ENCODE measurements at regions not wholly inside any gene's neighbourhood (a gene's known extent, or its start where the extent isn't known, plus 50 kb on each side); places are given as distances from the start of the nearest gene placed in this dataset.

DNA sequence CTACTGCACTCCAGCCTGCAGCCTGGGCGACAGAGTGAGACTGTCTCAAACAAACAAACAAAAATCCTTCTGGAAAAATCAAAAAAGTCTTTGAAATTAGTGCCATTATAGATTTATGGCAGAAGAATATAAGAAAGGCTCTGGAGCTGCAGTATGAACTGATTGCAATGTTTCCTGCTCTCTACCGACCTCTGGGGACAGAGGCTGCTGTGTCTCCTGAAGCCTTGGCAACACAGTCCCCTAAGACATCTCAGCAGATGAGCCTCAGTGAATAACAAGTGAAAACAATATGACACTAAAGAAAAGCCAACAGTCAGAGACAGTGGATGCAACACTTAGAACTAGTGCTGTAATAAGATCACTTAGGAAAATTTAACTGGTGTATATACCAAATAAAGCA, 494.9 kb upstream of the LRATD1 start:
- Histone ChIP-seq H3K27ac (replicated peaks) (no peak overlapping the region), H3K27me3 (ENCODE audit: insufficient read depth, poor library complexity, severe bottlenecking) (no peaks in the 10 kb centered on the region), H3K4me3 (replicated peaks; ENCODE audit: insufficient read depth, low read length) (no peak overlapping the region)
- TF ChIP-seq SPI1 (IDR thresholded peaks at IDR 0.05; ENCODE audit: borderline replicate concordance, low read depth) = no peak
- TF ChIP-seq POLR2AphosphoS5 (IDR thresholded peaks at IDR 0.05; ENCODE audit: low read depth) = no peak
- TF ChIP-seq, protein P1, sequence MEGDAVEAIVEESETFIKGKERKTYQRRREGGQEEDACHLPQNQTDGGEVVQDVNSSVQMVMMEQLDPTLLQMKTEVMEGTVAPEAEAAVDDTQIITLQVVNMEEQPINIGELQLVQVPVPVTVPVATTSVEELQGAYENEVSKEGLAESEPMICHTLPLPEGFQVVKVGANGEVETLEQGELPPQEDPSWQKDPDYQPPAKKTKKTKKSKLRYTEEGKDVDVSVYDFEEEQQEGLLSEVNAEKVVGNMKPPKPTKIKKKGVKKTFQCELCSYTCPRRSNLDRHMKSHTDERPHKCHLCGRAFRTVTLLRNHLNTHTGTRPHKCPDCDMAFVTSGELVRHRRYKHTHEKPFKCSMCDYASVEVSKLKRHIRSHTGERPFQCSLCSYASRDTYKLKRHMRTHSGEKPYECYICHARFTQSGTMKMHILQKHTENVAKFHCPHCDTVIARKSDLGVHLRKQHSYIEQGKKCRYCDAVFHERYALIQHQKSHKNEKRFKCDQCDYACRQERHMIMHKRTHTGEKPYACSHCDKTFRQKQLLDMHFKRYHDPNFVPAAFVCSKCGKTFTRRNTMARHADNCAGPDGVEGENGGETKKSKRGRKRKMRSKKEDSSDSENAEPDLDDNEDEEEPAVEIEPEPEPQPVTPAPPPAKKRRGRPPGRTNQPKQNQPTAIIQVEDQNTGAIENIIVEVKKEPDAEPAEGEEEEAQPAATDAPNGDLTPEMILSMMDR (IDR thresholded peaks at IDR 0.05; ENCODE audit: insufficient read depth, low read length) = no peak
- no peak for TF ChIP-seq GABPA (IDR thresholded peaks at IDR 0.05; ENCODE audit: low read depth)
- TF ChIP-seq, protein P2, sequence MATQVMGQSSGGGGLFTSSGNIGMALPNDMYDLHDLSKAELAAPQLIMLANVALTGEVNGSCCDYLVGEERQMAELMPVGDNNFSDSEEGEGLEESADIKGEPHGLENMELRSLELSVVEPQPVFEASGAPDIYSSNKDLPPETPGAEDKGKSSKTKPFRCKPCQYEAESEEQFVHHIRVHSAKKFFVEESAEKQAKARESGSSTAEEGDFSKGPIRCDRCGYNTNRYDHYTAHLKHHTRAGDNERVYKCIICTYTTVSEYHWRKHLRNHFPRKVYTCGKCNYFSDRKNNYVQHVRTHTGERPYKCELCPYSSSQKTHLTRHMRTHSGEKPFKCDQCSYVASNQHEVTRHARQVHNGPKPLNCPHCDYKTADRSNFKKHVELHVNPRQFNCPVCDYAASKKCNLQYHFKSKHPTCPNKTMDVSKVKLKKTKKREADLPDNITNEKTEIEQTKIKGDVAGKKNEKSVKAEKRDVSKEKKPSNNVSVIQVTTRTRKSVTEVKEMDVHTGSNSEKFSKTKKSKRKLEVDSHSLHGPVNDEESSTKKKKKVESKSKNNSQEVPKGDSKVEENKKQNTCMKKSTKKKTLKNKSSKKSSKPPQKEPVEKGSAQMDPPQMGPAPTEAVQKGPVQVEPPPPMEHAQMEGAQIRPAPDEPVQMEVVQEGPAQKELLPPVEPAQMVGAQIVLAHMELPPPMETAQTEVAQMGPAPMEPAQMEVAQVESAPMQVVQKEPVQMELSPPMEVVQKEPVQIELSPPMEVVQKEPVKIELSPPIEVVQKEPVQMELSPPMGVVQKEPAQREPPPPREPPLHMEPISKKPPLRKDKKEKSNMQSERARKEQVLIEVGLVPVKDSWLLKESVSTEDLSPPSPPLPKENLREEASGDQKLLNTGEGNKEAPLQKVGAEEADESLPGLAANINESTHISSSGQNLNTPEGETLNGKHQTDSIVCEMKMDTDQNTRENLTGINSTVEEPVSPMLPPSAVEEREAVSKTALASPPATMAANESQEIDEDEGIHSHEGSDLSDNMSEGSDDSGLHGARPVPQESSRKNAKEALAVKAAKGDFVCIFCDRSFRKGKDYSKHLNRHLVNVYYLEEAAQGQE (IDR thresholded peaks at IDR 0.05; ENCODE audit: insufficient replicate concordance, low read depth) = no peak
- DNase-seq (ENCODE audit: low read depth in 1 of 2, low spot score in 1 of 2) = no peak

DNA sequence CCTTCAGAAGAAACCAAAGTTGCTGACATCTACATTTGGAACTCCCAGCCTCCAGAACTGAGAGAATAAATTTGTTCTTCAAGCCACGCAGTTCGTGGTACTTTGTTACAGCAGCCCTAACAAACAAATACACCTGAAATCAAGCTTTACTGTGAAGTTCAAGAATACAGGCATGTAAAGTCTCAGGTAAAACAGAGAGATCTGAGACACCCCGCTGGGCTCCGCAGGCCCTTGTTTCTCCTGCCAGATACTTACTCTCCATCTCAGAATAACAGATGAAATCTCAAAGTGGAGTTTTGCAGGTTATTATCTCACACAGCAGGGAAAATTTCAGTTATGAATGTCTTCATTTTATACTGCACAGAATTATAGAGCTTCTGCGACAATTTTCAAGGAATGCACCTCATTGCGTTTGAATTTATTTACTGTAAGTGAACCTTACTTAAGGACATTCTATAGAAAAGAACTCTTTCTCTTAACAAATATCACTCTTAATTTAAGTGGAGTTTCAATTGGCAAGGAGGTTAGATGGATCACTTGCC, 492.4 kb upstream of the LRATD1 start:
- TF ChIP-seq, protein P1 (IDR thresholded peaks at IDR 0.05; ENCODE audit: insufficient read depth, low read length) = no peak
- TF ChIP-seq, protein P2 (IDR thresholded peaks at IDR 0.05; ENCODE audit: insufficient replicate concordance, low read depth) = no peak
- TF ChIP-seq GABPA (IDR thresholded peaks at IDR 0.05; ENCODE audit: low read depth) = no peak
- TF ChIP-seq SPI1 (IDR thresholded peaks at IDR 0.05; ENCODE audit: borderline replicate concordance, low read depth) = no peak
- TF ChIP-seq POLR2AphosphoS5 (IDR thresholded peaks at IDR 0.05; ENCODE audit: low read depth) = no peak
- DNase-seq (ENCODE audit: low read depth in 1 of 2, low spot score in 1 of 2) = no peak
- no peak overlapping the region for H3K4me3 ChIP-seq (replicated peaks; ENCODE audit: insufficient read depth, low read length)
- no peak overlapping the region for H3K27ac ChIP-seq (replicated peaks)
- H3K27me3 ChIP-seq (ENCODE audit: insufficient read depth, poor library complexity, severe bottlenecking) = no peaks in the 10 kb centered on the region

DNA sequence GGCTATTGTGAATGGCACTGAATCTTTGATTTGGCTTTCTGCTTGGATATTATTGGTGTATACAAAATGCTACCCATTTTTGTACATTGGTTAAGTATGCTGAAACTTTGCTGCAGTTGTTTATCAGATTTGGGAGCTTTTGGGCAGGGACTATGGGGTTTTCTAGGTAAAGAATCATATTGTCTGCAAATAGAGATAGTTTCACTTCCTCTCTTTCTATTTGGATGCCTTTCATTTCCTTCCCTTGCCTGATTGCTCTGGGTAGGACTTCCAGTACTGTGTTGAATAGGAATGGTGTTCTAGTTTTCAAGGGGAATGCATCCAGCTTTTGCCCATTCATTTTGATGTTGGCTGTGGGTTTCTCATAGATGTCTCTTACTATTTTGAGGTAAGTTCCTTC, 489.1 kb upstream of the LRATD1 start:
- TF ChIP-seq SPI1 (IDR thresholded peaks at IDR 0.05; ENCODE audit: borderline replicate concordance, low read depth) (no peak), POLR2AphosphoS5 (IDR thresholded peaks at IDR 0.05; ENCODE audit: low read depth) (no peak), GABPA (IDR thresholded peaks at IDR 0.05; ENCODE audit: low read depth) (no peak)
- TF ChIP-seq, protein P1 (IDR thresholded peaks at IDR 0.05; ENCODE audit: insufficient read depth, low read length) = no peak
- TF ChIP-seq, protein P2 (IDR thresholded peaks at IDR 0.05; ENCODE audit: insufficient replicate concordance, low read depth) = no peak
- no peak overlapping the region for H3K27ac ChIP-seq (replicated peaks)
- no peak overlapping the region for H3K4me3 ChIP-seq (replicated peaks; ENCODE audit: insufficient read depth, low read length)
- DNase-seq (ENCODE audit: low read depth in 1 of 2, low spot score in 1 of 2) = no peak
- no peaks in the 10 kb centered on the region for H3K27me3 ChIP-seq (ENCODE audit: insufficient read depth, poor library complexity, severe bottlenecking)
